Fibroblast of lung (primary cell): ENCODE measurements at regions not wholly inside any gene's neighbourhood (a gene's known extent, or its start where the extent isn't known, plus 50 kb on each side); places are given as distances from the start of the nearest gene placed in this dataset.

Experiments
- EZH2 ChIP-seq: IDR thresholded peaks from 2 replicates; pipeline ENCODE4 v1.5.1; 2012; ENCODE audit warnings: low read length, control low read depth, mild to moderate bottlenecking; ENCODE audit errors: missing control alignments
- TF ChIP-seq, protein P1 (sequence below), 2 donors: IDR thresholded peaks in 1 of 2; conservative IDR thresholded peaks in 1 of 2; 1 replicate in 1 of 2; 2 replicates in 1 of 2; pipeline ENCODE4 v1.5.1; 2011 to 2012; ENCODE audit warnings: low read length in 2 of 2, control low read depth in 1 of 2, inconsistent platforms in 1 of 2, low read depth in 1 of 2, mild to moderate bottlenecking in 1 of 2

DNA sequence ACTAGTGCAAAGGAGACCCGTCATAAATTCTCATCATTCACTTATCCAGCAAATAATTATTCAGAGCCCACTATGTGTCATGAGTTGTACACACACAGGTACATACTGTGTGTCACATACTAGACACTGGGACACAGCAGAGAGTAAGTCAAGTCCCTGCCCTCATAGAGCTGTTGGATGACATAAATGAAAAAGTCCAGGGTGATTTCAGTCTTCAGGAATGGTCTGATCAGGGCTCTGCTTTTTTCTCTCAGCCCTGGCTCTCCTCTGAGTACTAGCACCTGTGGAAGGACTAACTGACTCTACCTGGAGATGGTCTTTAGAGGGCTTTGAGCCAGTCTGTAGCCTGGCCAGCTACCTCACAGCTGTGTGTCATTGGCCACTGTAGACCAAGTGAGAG is 198.0 kb upstream of the LEF1 start:
- TF ChIP-seq, protein P1, sequence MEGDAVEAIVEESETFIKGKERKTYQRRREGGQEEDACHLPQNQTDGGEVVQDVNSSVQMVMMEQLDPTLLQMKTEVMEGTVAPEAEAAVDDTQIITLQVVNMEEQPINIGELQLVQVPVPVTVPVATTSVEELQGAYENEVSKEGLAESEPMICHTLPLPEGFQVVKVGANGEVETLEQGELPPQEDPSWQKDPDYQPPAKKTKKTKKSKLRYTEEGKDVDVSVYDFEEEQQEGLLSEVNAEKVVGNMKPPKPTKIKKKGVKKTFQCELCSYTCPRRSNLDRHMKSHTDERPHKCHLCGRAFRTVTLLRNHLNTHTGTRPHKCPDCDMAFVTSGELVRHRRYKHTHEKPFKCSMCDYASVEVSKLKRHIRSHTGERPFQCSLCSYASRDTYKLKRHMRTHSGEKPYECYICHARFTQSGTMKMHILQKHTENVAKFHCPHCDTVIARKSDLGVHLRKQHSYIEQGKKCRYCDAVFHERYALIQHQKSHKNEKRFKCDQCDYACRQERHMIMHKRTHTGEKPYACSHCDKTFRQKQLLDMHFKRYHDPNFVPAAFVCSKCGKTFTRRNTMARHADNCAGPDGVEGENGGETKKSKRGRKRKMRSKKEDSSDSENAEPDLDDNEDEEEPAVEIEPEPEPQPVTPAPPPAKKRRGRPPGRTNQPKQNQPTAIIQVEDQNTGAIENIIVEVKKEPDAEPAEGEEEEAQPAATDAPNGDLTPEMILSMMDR (conservative IDR thresholded peaks at IDR 0.05 in 1 of 2, IDR thresholded peaks at IDR 0.05 in 1 of 2; ENCODE audit: low read depth in 1 of 2, low read length in 2 of 2): no peak
- no peak for TF ChIP-seq EZH2
